GM23338 (cell line): ENCODE measurements at regions not wholly inside any gene's neighbourhood (a gene's known extent, or its start where the extent isn't known, plus 50 kb on each side); places are given as distances from the start of the nearest gene placed in this dataset.

Experiments
- ATAC-seq: fragments of 200-7000 bp; cut with Tn5 transposase; 3 replicates; pipeline ENCODE4 v1.9.1; 2020
- DNase-seq: peaks from one replicate; pipeline ENCODE4 v3.0.0-alpha.2; 2015; ENCODE audit warnings: low spot score
- H2AFZ ChIP-seq: fragments of 200-600 bp; sonication (generic); 2 replicates; pipeline ENCODE4 v1.8.0; 2016; ENCODE audit warnings: antibody characterized with exemption, mild to moderate bottlenecking, moderate library complexity
- H3F3A ChIP-seq: fragments of 200-600 bp; sonication (generic); replicated peaks from 2 replicates; pipeline ENCODE4 v1.8.0; 2017; ENCODE audit warnings: antibody characterized with exemption, mixed run types, low read depth
- H3K27ac ChIP-seq: fragments of 200-600 bp; sonication (generic); 2 replicates; pipeline ENCODE4 v1.6.1; 2016; ENCODE audit warnings: low read depth
- H3K27me3 ChIP-seq: fragments of 200-600 bp; sonication (generic); 2 replicates; pipeline ENCODE4 v1.8.0; 2016; ENCODE audit warnings: mild to moderate bottlenecking, mixed run types, moderate library complexity; ENCODE audit not compliant: insufficient read depth
- H3K36me3 ChIP-seq: fragments of 200-600 bp; sonication (generic); 2 replicates; pipeline ENCODE4 v1.8.0; 2016; ENCODE audit warnings: mild to moderate bottlenecking; ENCODE audit not compliant: insufficient read depth
- H3K4me1 ChIP-seq: fragments of 200-600 bp; sonication (generic); 2 replicates; pipeline ENCODE4 v1.8.0; 2016; ENCODE audit warnings: mild to moderate bottlenecking, moderate library complexity; ENCODE audit not compliant: insufficient read depth
- H3K4me2 ChIP-seq: fragments of 200-600 bp; sonication (generic); 2 replicates; pipeline ENCODE4 v1.7.1; 2017; ENCODE audit warnings: mixed run types
- H3K4me3 ChIP-seq: fragments of 200-600 bp; sonication (generic); 2 replicates; pipeline ENCODE4 v1.6.1; 2016; ENCODE audit warnings: mixed run types
- H3K79me2 ChIP-seq: fragments of 200-600 bp; sonication (generic); replicated peaks from 2 replicates; pipeline ENCODE4 v1.8.0; 2017; ENCODE audit warnings: mild to moderate bottlenecking; ENCODE audit not compliant: insufficient read depth
- H3K9me2 ChIP-seq: fragments of 200-600 bp; sonication (generic); 2 replicates; pipeline ENCODE4 v1.8.0; 2017; ENCODE audit not compliant: insufficient read depth
- H4K20me1 ChIP-seq: fragments of 200-600 bp; sonication (generic); replicated peaks from 2 replicates; pipeline ENCODE4 v1.8.0; 2017; ENCODE audit warnings: mild to moderate bottlenecking; ENCODE audit not compliant: insufficient read depth
- H3K27ac Mint-ChIP-seq: 2 replicates; pipeline ENCODE4 v1.8.0; 2020; ENCODE audit warnings: inconsistent platforms, mild to moderate bottlenecking, moderate library complexity, mixed read lengths
- H3K27me3 Mint-ChIP-seq: 3 replicates; pipeline ENCODE4 v1.8.0; 2022; ENCODE audit warnings: low read depth, mild to moderate bottlenecking, moderate library complexity, mixed read lengths, inconsistent platforms; ENCODE audit not compliant: insufficient read depth, poor library complexity
- H3K36me3 Mint-ChIP-seq: 3 replicates; pipeline ENCODE4 v1.8.0; 2021; ENCODE audit warnings: low read depth, mild to moderate bottlenecking, inconsistent platforms, moderate library complexity, mixed read lengths
- H3K4me1 Mint-ChIP-seq: 3 replicates; pipeline ENCODE4 v1.8.0; 2020; ENCODE audit warnings: mild to moderate bottlenecking, inconsistent platforms, mixed read lengths
- H3K4me3 Mint-ChIP-seq: 3 replicates; pipeline ENCODE4 v1.8.0; 2021; ENCODE audit warnings: moderate library complexity, mild to moderate bottlenecking, inconsistent platforms, mixed read lengths
- H3K9me3 Mint-ChIP-seq: 3 replicates; pipeline ENCODE4 v1.8.0; 2020; ENCODE audit warnings: moderate library complexity, mild to moderate bottlenecking, inconsistent platforms, mixed read lengths
- CREB1 ChIP-seq: fragments of 250-450 bp; sonication (Bioruptor Pico); IDR thresholded peaks from 2 replicates; pipeline ENCODE4 v1.5.0; 2020; ENCODE audit warnings: low read depth, mild to moderate bottlenecking, moderate library complexity
- EZH2 ChIP-seq: fragments of 200-600 bp; sonication (generic); IDR thresholded peaks from one replicate; pipeline ENCODE4 v1.8.0; 2017; ENCODE audit warnings: antibody characterized with exemption, mild to moderate bottlenecking, low read depth; ENCODE audit not compliant: unreplicated experiment
- EZH2phosphoT487 ChIP-seq: fragments of 200-600 bp; sonication (generic); IDR thresholded peaks from one replicate; pipeline ENCODE4 v1.8.1; 2018; ENCODE audit warnings: antibody characterized with exemption; ENCODE audit not compliant: unreplicated experiment
- JUNB ChIP-seq: IDR thresholded peaks from one replicate; pipeline ENCODE4 v1.6.1; 2016; ENCODE audit warnings: antibody characterized with exemption; ENCODE audit not compliant: unreplicated experiment
- NANOG ChIP-seq: IDR thresholded peaks from 2 replicates; pipeline ENCODE4 v1.6.1; 2016; ENCODE audit warnings: antibody characterized with exemption, borderline replicate concordance
- POLR2AphosphoS5 ChIP-seq: IDR thresholded peaks from 2 replicates; pipeline ENCODE4 v1.6.1; 2016; ENCODE audit warnings: antibody characterized with exemption, low read depth
- ZNF114 ChIP-seq: fragments of 250-450 bp; sonication (Bioruptor Pico); IDR thresholded peaks from 2 replicates; pipeline ENCODE4 v1.5.0; 2020; ENCODE audit warnings: mild to moderate bottlenecking, moderate library complexity
- ZNF462 ChIP-seq: fragments of 250-450 bp; sonication (Bioruptor Pico); IDR thresholded peaks from 2 replicates; pipeline ENCODE4 v1.5.0; 2020; ENCODE audit warnings: mild to moderate bottlenecking, moderate library complexity
- TF ChIP-seq, protein P1 (sequence below): IDR thresholded peaks from 2 replicates; pipeline ENCODE4 v1.6.1; 2016; ENCODE audit warnings: antibody characterized with exemption
- TF ChIP-seq, protein P2 (sequence below), 2 experiments: fragments of 200-600 bp in 1 of 2; sonication (generic) in 1 of 2; conservative IDR thresholded peaks; 2 replicates each; pipeline versions ENCODE4 v1.5.1 to v1.6.1; 2016 to 2017; ENCODE audit warnings: antibody characterized with exemption in 2 of 2, low read depth in 2 of 2, mild to moderate bottlenecking in 2 of 2, moderate library complexity in 1 of 2

- TF ChIP-seq POLR2AphosphoS5 = no peak
- TF ChIP-seq EZH2phosphoT487 = no peak
- TF ChIP-seq, protein P1, sequence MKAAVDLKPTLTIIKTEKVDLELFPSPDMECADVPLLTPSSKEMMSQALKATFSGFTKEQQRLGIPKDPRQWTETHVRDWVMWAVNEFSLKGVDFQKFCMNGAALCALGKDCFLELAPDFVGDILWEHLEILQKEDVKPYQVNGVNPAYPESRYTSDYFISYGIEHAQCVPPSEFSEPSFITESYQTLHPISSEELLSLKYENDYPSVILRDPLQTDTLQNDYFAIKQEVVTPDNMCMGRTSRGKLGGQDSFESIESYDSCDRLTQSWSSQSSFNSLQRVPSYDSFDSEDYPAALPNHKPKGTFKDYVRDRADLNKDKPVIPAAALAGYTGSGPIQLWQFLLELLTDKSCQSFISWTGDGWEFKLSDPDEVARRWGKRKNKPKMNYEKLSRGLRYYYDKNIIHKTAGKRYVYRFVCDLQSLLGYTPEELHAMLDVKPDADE = no peak
- TF ChIP-seq EZH2 = no peak
Measured at GRCh38 chr22:44373234-44373633, 60.5 kb upstream of the SHISAL1 start (continued).

GRCh38 chr22:44372611-44373010, 59.9 kb upstream of the SHISAL1 start:
- Histone ChIP-seq H4K20me1 (no peaks in the 10 kb centered on the region), H3F3A (no peaks in the 10 kb centered on the region), H3K27ac (no peak overlapping the region), H3K79me2 (no peaks in the 10 kb centered on the region), H3K4me1 (no peaks in the 10 kb centered on the region), H2AFZ (no peak overlapping the region), H3K36me3 (no peaks in the 10 kb centered on the region; the same call in 1 of the 2 replicates), H3K9me2 (no peaks in the 10 kb centered on the region), H3K27me3 (no peaks in the 10 kb centered on the region), H3K4me2 (no peak overlapping the region), H3K4me3 (no peak overlapping the region)
- H3K27me3 Mint-ChIP-seq = no peaks in the 10 kb centered on the region
- peaks cover 13% of the 10 kb centered on the region; the same call in 1 of the 3 replicates for H3K36me3 Mint-ChIP-seq
- ATAC-seq (no peak), DNase-seq (no peak)
- no peak overlapping the region for H3K27ac Mint-ChIP-seq
- no peaks in the 10 kb centered on the region for H3K4me1 Mint-ChIP-seq
- no peak overlapping the region for H3K4me3 Mint-ChIP-seq
- peaks cover 16% of the 10 kb centered on the region for H3K9me3 Mint-ChIP-seq
- TF ChIP-seq, protein P2, sequence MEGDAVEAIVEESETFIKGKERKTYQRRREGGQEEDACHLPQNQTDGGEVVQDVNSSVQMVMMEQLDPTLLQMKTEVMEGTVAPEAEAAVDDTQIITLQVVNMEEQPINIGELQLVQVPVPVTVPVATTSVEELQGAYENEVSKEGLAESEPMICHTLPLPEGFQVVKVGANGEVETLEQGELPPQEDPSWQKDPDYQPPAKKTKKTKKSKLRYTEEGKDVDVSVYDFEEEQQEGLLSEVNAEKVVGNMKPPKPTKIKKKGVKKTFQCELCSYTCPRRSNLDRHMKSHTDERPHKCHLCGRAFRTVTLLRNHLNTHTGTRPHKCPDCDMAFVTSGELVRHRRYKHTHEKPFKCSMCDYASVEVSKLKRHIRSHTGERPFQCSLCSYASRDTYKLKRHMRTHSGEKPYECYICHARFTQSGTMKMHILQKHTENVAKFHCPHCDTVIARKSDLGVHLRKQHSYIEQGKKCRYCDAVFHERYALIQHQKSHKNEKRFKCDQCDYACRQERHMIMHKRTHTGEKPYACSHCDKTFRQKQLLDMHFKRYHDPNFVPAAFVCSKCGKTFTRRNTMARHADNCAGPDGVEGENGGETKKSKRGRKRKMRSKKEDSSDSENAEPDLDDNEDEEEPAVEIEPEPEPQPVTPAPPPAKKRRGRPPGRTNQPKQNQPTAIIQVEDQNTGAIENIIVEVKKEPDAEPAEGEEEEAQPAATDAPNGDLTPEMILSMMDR (conservative IDR thresholded peaks at IDR 0.05; ENCODE audit: low read depth in 2 of 2) = no peak
- TF ChIP-seq ZNF114 (CRISPR knock-in tag) (no peak), JUNB (no peak), EZH2 (no peak), CREB1 (CRISPR knock-in tag) (no peak), ZNF462 (CRISPR knock-in tag) (no peak), NANOG (no peak), EZH2phosphoT487 (no peak)
- TF ChIP-seq, protein P1 = no peak
